Right ventricle myocardium superior (tissue), 1 donor: ENCODE measurements at regions not wholly inside any gene's neighbourhood (a gene's known extent, or its start where the extent isn't known, plus 50 kb on each side); places are given as distances from the start of the nearest gene placed in this dataset.

Experiments used
- ATAC-seq: fragments of 200-7000 bp; cut with Tn5 transposase; one replicate; pipeline ENCODE4 v1.9.1; 2020; ENCODE audit warnings: mild to moderate bottlenecking; ENCODE audit not compliant: poor library complexity
- DNase-seq: peaks from one replicate; pipeline ENCODE4 v3.0.0-alpha.2; 2020
- intact Hi-C: fragments of 100-400 bp; cut with DNase I; formaldehyde crosslinking; loops from one replicate; pipeline ENCODE4 v1.11.2; 2022
- donor health status: DM: no; HTN: yes; CAD: no; lungs with severe emphysema.

GRCh38 chr19:28846094-28846812 is 366.7 kb downstream of the UQCRFS1 start:
- no peak for DNase-seq
- intact Hi-C loops: no loop called here
- ATAC-seq: no peak

- no peak for DNase-seq
- ATAC-seq: no peak
- intact Hi-C loops: no loop called here
Measured at GRCh38 chr19:28843761-28844492, 369.0 kb downstream of the UQCRFS1 start.

- intact Hi-C loops: no loop called here
- no peak for ATAC-seq
- DNase-seq: no peak
Measured at GRCh38 chr19:28841531-28841930, 371.4 kb downstream of the UQCRFS1 start.

GRCh38 chr19:28840891-28841290 is 372.1 kb downstream of the UQCRFS1 start:
- ATAC-seq: no peak
- intact Hi-C loops: no loop called here
- no peak for DNase-seq

- ATAC-seq (no peak), DNase-seq (no peak)
- intact Hi-C loops: no loop called here
Measured at GRCh38 chr19:28839455-28839854, 373.5 kb downstream of the UQCRFS1 start.

GRCh38 chr19:28838909-28839308 is 374.0 kb downstream of the UQCRFS1 start:
- intact Hi-C loops: no loop called here
- DNase-seq: no peak
- no peak for ATAC-seq

GRCh38 chr19:28836421-28836820 is 376.5 kb downstream of the UQCRFS1 start:
- intact Hi-C loops: no loop called here
- DNase-seq (no peak), ATAC-seq (no peak)

- no peak for ATAC-seq
Measured at GRCh38 chr19:28834996-28835395, 378.0 kb downstream of the UQCRFS1 start.

GRCh38 chr19:28831462-28831861 is 381.5 kb downstream of the UQCRFS1 start:
- DNase-seq (no peak), ATAC-seq (no peak)
- intact Hi-C loops: no loop called here

More at GRCh38 chr19:28834996-28835395, 378.0 kb downstream of the UQCRFS1 start:
- intact Hi-C loops: no loop called here
- no peak for DNase-seq

GRCh38 chr19:28829762-28830161 is 383.2 kb downstream of the UQCRFS1 start:
- ATAC-seq: peak; percentile 75
- intact Hi-C loops: no loop called here
- DNase-seq: no peak

- ATAC-seq: no peak
- DNase-seq: no peak
- intact Hi-C loops: no loop called here
Measured at GRCh38 chr19:28829359-28829758, 383.6 kb downstream of the UQCRFS1 start.

- ATAC-seq (no peak), DNase-seq (no peak)
- intact Hi-C loops: no loop called here
Measured at GRCh38 chr19:28828276-28828870, 384.6 kb downstream of the UQCRFS1 start.

GRCh38 chr19:28827382-28827781 is 385.6 kb downstream of the UQCRFS1 start:
- no peak for ATAC-seq
- intact Hi-C loops: no loop called here
- no peak for DNase-seq

GRCh38 chr19:28823338-28823961 is 389.5 kb downstream of the UQCRFS1 start:
- intact Hi-C loops: no loop called here
- ATAC-seq (no peak), DNase-seq (no peak)

- DNase-seq (no peak), ATAC-seq (no peak)
- intact Hi-C loops: no loop called here
Measured at GRCh38 chr19:28820289-28820688, 392.7 kb downstream of the UQCRFS1 start.

- intact Hi-C loops: no loop called here
- DNase-seq (no peak), ATAC-seq (no peak)
Measured at GRCh38 chr19:28815257-28815656, 397.7 kb downstream of the UQCRFS1 start.

- no peak for DNase-seq
- intact Hi-C loops: no loop called here
- peak; percentile 73 for ATAC-seq
Measured at GRCh38 chr19:28794301-28794700, 418.6 kb downstream of the UQCRFS1 start.

- ATAC-seq (peak; percentile 85), DNase-seq (peak; percentile 38)
- intact Hi-C loops: no loop called here
Measured at GRCh38 chr19:28793391-28794168, 419.4 kb downstream of the UQCRFS1 start.

- DNase-seq (no peak), ATAC-seq (no peak)
- intact Hi-C loops: no loop called here
Measured at GRCh38 chr19:28785971-28786370, 427.0 kb downstream of the UQCRFS1 start.
